NT2/D1 (cell line): ENCODE measurements at regions not wholly inside any gene's neighbourhood (a gene's known extent, or its start where the extent isn't known, plus 50 kb on each side); places are given as distances from the start of the nearest gene placed in this dataset.

Experiments used
- SUZ12 ChIP-seq: IDR thresholded peaks from 2 replicates; pipeline ENCODE4 v1.6.1; 2011; ENCODE audit not compliant: insufficient read length, insufficient read depth; ENCODE audit errors: extremely low read depth
- YY1 ChIP-seq: IDR thresholded peaks from 2 replicates; pipeline ENCODE4 v1.6.1; 2011; ENCODE audit not compliant: insufficient read length, insufficient read depth
- ZNF274 ChIP-seq: IDR thresholded peaks from 2 replicates; pipeline ENCODE4 v1.6.1; 2011; ENCODE audit warnings: mild to moderate bottlenecking, low read depth, low read length

- no peak for TF ChIP-seq ZNF274
- no peak for TF ChIP-seq YY1
- no peak for TF ChIP-seq SUZ12
Measured at GRCh38 chr13:57018915-57019314, 121.8 kb upstream of the PRR20A start.
